ENCODE measurements at regions not wholly inside any gene's neighbourhood (a gene's known extent, or its start where the extent isn't known, plus 50 kb on each side); places are given as distances from the start of the nearest gene placed in this dataset.

- TF ChIP-seq CTCF (IDR thresholded peaks at IDR 0.05 in 2 of 3, conservative IDR thresholded peaks at IDR 0.05 in 1 of 3; ENCODE audit: borderline replicate concordance in 1 of 3, insufficient read depth in 1 of 3, low read depth in 2 of 3, low read length in 2 of 3) (no peak), YY1 (IDR thresholded peaks at IDR 0.05; ENCODE audit: extremely low read depth, insufficient replicate concordance, low read depth, low read length) (no peak), RAD21 (IDR thresholded peaks at IDR 0.05; ENCODE audit: low read depth) (no peak), POLR2A (IDR thresholded peaks at IDR 0.05; ENCODE audit: borderline replicate concordance, extremely low read depth, insufficient read depth, insufficient read length) (no peak), SIN3A (IDR thresholded peaks at IDR 0.05; ENCODE audit: low read depth) (no peak)
Observed at GRCh38 chr4:107388736-107389274, 331.2 kb downstream of the PAPSS1 start.
